ENCODE measurements at regions not wholly inside any gene's neighbourhood (a gene's known extent, or its start where the extent isn't known, plus 50 kb on each side); places are given as distances from the start of the nearest gene placed in this dataset.
A peak's percentile ranks its signal among the peaks of the same experiment; 100 is the strongest.

GRCh38 chr10:8485032-8485431 lies 430.5 kb downstream of the GATA3 start:
- DNase-seq (ENCODE audit: low spot score), result no peak

GRCh38 chr10:8487346-8487745 lies 432.9 kb downstream of the GATA3 start:
- peak; percentile 12 for DNase-seq (ENCODE audit: low spot score)

DNA sequence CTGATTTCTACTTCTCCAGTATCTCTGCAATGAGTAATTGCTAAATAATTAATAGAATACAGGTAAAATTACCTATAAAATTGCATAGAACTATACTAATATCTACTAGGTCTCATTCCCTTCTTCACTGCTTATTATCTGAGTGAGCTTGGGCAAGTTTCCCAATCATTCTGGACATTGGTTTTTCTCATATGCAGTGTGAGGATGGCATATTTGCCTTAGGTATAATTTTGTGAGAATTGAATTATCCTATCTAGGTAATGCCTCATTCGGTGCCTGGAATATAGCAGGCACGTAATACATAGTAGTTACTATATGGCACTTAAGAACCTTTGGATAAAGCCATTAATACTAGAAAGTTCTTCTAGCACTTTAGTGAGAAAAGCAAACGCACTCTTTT lies 434.7 kb downstream of the GATA3 start:
- no peak for DNase-seq (ENCODE audit: low spot score)

DNA sequence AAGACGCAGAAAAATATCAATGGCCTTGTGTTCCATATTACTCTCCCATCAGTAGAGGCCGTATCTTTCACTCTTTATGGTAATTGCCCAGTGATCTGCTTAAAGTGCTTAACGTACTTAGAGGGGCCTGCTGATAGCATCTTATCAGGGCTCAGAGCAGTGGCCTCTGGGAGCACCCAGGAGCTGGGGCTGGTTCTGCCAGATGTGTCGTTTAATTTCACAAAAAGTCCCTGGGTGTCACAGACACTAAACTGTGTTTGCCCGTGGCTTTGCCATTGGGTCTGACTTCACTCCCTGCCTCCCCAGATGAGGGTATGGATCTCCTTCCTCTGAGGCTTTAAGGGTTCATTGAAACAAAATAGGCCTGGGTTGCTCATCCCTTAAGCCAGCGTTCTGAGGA lies 435.3 kb downstream of the GATA3 start:
- no peak for DNase-seq (ENCODE audit: low spot score)

- no peak for DNase-seq (ENCODE audit: low spot score)
These were observed 443.8 kb downstream of the GATA3 start for GRCh38 chr10:8498290-8498689.

GRCh38 chr10:8498881-8499280 lies 444.4 kb downstream of the GATA3 start:
- no peak for DNase-seq (ENCODE audit: low spot score)

DNA sequence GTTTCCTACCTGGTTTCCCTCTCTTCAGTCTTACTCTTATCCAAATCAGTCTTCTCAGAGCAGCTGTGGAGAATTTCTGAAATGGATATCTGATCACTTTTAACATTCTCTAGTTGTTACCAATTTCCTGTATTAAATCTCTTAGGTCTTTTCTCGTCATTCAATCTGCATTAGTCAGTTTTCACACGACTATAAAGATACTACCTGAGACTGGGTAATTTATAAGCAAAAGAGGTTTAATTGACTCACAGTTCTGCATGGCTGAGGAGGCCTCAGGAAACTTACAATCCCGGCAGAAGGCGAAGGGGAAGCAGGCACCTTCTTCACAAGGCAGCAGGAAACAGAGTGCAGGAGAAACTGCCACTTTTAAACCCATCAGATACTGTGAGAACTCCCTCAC lies 444.8 kb downstream of the GATA3 start:
- no peak for DNase-seq (ENCODE audit: low spot score)

- DNase-seq (ENCODE audit: low spot score), result no peak
These were observed 445.4 kb downstream of the GATA3 start for GRCh38 chr10:8499752-8500390.

- DNase-seq (ENCODE audit: low spot score), result no peak
These were observed 448.1 kb downstream of the GATA3 start for GRCh38 chr10:8502573-8502972.

GRCh38 chr10:8504499-8504898 lies 450.0 kb downstream of the GATA3 start:
- DNase-seq (ENCODE audit: low spot score), result no peak

GRCh38 chr10:8507156-8507555 lies 452.7 kb downstream of the GATA3 start:
- no peak for DNase-seq (ENCODE audit: low spot score)

GRCh38 chr10:8508882-8509281 lies 454.4 kb downstream of the GATA3 start:
- DNase-seq (ENCODE audit: low spot score), result no peak

GRCh38 chr10:8510471-8510870 lies 456.0 kb downstream of the GATA3 start:
- DNase-seq (ENCODE audit: low spot score), result no peak

DNA sequence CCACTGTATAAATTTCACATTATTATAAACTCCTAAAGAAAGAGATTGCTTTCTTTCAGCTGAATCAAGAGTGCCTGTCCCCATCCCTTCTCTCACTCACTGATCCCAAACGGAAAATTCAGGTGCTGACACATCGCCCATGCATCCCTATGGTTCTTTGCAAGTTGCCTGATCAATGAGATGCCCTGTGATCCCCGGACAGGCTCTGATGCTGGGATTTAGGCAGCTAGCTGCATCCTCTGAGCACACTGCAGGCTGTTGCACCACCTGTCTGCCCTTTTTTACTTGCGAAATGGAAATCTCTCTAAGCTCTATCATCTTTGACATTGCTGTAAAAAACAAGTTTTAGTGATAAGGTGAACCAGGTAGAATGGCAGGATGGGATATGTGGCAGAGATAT lies 456.5 kb downstream of the GATA3 start:
- no peak for DNase-seq (ENCODE audit: low spot score)

GRCh38 chr10:8513155-8514147 lies 459.0 kb downstream of the GATA3 start:
- DNase-seq (ENCODE audit: low spot score), result no peak

GRCh38 chr10:8520382-8520781 lies 465.9 kb downstream of the GATA3 start:
- DNase-seq (ENCODE audit: low spot score), result no peak

DNA sequence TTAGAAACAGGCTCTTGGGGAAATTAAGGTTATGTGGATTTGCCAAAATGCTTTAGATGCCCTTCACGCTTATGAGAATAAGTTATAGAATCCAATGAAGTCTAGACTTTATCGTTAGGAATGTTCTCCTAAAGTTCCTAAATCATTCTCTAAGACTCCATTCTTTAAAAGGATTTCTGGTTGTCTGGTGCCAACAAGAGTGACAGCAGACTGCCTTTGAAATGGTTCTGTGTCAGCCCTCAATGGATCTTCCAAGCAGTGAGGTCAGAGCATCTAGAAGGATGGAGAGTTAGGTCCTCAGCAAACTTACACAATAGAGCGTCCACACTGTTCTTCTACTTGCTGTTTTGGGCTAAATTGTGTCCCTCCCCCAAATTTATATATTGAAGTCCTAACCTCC lies 473.3 kb downstream of the GATA3 start:
- no peak for DNase-seq (ENCODE audit: low spot score)

- DNase-seq (ENCODE audit: low spot score), result no peak
These were observed 476.6 kb downstream of the GATA3 start for GRCh38 chr10:8531116-8531515.

DNA sequence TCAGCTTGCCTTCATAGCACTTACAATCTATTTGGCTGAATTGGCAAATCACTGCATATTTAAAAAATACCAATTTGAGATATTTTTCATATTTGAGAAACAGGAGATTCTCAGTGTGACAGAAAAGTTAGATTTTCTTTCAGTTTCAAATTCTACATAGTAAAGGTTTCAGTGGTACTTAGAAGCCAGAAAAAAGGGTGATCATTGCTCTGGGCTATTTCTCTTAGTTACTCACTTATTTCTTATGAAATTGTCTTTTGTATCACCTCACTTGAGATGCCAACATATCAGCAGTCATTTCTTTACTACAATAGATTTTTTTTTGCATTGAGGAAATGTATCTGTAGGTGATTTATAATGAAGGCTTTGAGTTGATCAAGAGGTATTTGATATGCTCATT lies 478.2 kb downstream of the GATA3 start:
- DNase-seq (ENCODE audit: low spot score), result no peak

GRCh38 chr10:8533462-8533861 lies 479.0 kb downstream of the GATA3 start:
- no peak for DNase-seq (ENCODE audit: low spot score)

- no peak for DNase-seq (ENCODE audit: low spot score)
These were observed 479.6 kb downstream of the GATA3 start for GRCh38 chr10:8534096-8534495.

GRCh38 chr10:8534891-8535290 lies 480.4 kb downstream of the GATA3 start:
- DNase-seq (ENCODE audit: low spot score), result no peak

GRCh38 chr10:8539056-8539455 lies 484.6 kb downstream of the GATA3 start:
- no peak for DNase-seq (ENCODE audit: low spot score)
